GM18517 (cell line): ENCODE measurements at regions not wholly inside any gene's neighbourhood (a gene's known extent, or its start where the extent isn't known, plus 50 kb on each side); places are given as distances from the start of the nearest gene placed in this dataset.

Experiments used
- ATAC-seq: cut with Tn5 transposase; IDR thresholded peaks from one replicate; pipeline ENCODE4 v1.9.1; 2021; ENCODE audit warnings: mild to moderate bottlenecking, moderate library complexity; ENCODE audit not compliant: unreplicated experiment

GRCh38 chr19:30318936-30319335 lies 53.2 kb upstream of the ZNF536 start:
- ATAC-seq: no peak

DNA sequence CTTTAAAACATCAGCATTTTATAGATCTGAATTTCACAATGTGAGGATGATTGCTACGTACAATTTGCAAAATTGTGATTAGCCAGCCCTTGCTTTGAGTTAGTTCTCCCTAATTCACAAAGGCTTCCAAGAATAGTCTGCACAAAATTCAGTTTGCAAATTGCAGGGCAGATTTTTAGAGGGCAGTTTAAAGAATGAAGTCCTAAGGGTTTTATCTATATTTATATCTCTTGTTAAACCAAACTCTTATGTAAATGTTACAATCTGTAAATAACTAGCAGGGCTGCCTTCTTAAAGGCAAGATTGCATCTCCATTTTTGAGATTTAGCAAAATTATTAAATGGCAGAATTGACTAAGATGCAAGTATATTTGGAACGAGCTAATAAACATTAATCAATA lies 52.8 kb upstream of the ZNF536 start:
- ATAC-seq: no peak

- ATAC-seq: no peak
Measured at GRCh38 chr19:30319876-30320275, 52.3 kb upstream of the ZNF536 start.

GRCh38 chr19:30320466-30320865 lies 51.7 kb upstream of the ZNF536 start:
- no peak for ATAC-seq

DNA sequence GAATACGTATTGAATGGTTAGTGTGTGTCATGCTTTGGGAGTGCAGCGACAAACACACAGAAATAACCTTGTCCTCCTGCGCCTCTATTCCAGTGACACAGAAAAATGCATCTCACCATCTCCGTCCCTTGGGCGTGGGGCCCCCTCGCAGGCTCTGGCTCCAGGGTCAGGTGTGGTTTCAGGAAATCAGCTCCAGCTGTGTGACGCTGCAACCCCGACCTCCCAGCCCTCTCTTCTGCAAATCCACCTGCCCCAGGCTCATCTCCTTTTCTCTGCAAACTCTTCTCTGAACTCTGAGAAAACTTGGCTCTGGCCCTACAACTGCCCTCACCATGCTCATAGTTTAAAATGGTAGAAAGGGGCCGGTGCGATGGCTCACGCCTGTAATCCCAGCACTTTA lies 51.3 kb upstream of the ZNF536 start:
- no peak for ATAC-seq
